A172 (cell line): ENCODE measurements at regions not wholly inside any gene's neighbourhood (a gene's known extent, or its start where the extent isn't known, plus 50 kb on each side); places are given as distances from the start of the nearest gene placed in this dataset.

Experiments
- DNase-seq: peaks from one replicate; pipeline ENCODE4 v3.0.0-alpha.2; 2015; ENCODE audit warnings: low spot score

DNA sequence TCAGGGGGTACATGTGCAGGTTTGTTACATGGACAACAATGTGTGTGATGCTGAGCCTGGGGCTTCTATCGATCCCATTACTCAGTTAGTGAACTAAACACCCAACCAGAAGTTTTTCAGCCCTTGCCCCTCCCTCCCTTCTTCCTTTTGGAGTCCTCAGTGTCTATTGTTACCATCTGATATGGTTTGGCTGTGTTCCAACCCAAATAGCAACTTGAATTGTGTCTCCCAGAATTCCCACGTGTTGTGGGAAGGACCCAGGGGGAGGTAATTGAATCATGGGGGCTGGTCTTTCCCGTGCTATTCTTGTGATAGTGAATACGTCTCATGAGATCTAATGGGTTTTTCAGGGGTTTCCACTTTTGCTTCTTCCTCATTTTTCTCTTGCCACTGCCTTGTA lies 186.3 kb downstream of the AEBP2 start:
- peak; percentile 6 for DNase-seq

DNA sequence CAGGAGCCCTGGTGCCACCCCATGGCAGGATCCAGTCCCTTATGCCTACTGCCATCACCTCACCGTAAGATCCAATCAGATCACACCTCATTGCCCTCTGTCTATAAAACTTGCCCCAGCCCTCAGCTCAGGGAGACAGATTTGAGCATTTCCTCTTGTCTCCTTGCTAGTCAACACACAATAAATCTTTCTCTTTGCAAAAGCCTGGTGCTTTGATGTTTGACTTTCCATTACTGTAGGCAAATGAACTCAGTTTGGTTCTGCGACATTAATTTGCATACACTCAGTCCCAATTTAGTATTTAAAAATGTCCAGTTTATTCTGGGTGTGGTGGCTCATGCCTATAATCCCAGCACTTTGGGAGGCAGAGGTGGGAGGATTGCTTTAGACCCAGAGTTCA lies 188.4 kb downstream of the AEBP2 start:
- no peak for DNase-seq

DNA sequence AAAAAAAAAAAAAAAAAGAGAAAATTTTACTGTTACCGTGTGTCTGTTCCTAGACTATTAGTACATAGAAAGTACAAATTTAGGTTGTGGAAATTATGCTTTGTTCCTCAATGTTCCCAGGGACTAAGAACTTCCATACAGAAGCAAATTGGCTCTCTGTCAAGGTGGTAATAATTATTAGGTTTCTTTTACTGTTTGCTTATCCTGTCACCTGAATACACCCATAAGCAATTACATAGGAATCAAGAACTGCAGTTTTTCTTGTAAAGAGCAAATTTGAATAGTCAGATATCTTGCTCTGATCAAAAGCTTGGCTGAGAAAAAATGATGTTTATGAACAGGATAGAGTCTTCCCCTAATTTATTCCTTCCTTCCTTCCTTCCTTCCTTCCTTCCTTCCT lies 191.2 kb downstream of the AEBP2 start:
- no peak for DNase-seq

DNA sequence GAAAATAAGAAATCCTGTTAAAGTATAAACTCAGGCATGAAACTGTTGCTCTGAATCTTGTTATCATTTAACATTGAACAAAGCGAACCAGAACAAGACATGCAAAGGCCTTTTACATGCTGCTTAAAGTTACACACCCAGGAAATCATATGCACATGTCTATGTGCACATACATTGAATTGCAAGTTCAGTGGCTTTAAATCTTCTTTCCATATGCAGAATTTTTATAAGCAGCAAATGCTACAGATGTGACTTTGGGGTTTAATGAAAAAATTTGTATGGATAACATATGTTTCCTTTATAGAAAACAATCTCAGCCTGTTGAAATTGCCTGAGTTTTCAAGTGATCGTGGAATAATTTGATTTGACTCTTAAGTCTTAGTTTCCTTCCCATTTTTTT lies 193.9 kb downstream of the AEBP2 start:
- DNase-seq = no peak

DNA sequence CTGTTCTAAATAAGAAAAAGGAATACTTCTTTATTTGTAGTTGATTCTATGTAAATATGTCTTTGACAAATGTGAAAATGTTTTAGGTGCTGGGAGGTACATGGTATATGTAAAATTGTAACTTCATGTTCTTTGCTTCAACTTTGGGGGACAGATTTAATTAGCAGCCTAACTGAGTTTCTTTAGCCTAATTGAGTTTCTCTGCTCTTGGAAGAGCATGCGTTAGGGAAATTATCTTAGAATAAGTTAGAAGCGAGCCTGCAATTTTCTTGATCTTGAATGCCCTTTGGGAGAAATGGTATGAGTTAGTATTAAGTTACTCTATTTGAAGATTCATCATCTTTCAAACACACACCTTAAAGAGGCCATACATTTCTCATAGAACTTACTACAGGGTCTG lies 194.3 kb downstream of the AEBP2 start:
- no peak for DNase-seq

DNA sequence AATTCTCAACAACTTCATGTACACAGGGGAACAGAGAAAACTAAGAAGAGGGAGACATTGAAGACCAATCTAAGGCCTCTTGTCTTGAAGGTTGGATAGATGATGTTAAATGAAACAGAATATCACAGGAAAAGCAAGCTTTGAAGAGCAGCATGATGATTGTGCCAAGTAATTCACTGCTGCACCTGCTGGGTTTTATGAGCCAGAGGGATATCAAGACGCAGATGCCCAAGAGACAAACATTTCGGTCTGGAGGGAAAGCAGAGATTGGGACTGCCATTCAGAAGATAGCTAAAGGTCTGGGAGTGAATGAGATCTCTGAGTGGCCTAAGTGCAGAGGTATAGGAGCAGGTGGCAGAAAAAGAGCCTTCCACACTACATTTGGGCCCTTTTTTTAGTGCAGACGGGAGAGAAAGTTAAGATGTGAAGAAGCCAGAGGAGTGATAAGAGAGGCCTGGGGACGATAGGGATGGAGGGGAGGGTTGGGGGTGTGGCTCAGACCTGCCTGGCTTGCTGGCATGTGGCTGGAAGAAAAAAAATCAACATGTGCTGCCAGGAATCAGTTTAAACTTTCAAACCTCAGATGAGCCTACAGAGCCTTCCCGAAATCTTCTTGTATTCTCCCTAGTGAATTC lies 200.6 kb downstream of the AEBP2 start:
- no peak for DNase-seq

DNA sequence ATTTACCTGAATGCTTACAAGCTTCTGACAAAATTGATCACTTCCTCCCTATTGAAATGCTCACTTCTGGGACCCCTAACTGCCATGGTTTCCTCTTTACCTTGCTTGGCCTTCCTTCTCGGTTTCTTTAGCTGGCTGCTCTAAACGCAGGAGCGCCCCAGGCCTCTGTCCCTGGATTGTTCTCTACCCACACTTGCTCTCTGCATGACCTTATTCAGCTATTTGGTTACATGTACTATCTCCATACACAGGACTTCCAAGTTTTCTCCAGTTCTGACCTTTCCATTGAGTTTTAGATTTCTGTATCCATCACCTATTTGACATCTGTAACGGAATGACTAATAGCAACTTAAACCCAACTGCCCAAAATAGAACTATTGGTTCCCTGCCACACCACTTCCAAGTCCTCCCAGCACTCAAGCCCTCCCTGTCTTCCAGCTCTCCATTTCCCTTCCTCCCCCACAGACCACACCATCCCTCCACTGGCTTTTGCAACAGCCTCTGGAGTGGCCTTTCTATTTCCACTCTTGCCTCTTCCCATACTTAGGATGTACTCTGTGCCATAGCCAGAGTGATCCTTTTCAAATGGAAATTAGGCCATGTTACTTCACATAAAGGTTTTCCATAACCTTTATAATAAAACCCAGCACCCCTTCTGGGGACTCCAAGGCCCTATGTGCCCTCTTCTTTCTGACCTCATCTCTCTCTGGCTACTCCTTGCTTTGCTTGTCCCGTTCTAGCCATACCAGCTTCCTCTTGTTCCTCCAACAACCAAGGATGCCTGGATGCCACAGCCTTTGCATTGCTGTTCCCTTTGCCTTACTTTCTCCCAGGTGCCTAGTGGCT lies 202.2 kb downstream of the AEBP2 start:
- no peak for DNase-seq

DNA sequence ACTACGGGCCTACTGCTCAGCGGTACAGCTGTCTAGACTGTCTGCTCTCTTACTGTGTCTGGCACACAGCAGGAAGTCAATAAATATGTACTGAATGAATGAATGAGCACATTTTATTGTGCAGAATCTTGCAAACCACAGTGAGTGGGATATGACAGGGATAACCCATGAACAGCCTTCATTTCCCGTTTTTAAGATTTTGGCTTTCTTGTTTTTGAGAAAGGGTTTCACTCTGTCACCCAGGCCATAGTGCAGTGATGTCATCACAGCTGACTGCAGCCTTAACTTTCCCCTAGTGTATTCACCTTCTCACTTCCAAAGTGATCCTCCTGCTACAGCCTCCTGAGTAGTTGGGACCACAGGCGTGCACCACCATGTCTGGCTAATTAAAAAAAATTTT lies 203.1 kb downstream of the AEBP2 start:
- DNase-seq = no peak

DNA sequence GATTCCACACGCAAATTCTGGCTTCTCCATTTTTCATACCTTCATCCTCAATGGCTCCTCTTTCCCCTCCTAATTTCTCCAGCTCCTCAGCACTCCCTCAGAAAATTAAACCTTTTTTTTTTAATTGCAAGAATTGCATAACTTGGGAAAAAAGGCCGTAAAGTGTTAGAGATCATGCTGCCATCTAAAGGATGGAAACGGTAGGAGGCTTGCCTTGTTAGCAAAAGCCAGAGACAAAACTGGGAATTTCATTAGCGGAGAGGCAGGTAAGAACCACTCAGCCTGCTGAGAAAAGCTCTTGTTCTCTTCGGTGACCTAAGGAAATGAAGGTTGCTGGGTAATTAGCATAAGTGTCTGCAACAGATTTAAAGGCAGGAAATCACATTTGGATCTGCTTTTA lies 204.3 kb downstream of the AEBP2 start:
- peak; percentile 28 for DNase-seq

DNA sequence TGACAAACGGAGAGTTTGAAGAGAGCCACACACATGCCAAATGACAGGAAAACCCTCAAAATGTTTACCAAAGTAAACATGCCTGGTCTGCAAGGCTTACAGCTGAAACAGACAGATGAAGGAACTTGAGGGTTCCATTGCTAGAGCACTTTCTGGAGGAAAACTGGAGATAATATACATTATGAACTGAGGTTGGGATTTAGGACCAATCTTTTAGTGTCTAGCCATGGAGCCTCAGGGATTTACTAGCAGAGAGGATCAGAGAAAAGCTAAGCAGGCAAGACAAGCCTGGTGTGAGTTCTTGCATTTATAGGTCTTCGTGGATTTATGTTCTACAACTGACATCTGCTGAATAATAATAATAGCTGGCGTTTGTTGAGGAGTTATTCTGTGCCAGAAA lies 205.3 kb downstream of the AEBP2 start:
- no peak for DNase-seq

DNA sequence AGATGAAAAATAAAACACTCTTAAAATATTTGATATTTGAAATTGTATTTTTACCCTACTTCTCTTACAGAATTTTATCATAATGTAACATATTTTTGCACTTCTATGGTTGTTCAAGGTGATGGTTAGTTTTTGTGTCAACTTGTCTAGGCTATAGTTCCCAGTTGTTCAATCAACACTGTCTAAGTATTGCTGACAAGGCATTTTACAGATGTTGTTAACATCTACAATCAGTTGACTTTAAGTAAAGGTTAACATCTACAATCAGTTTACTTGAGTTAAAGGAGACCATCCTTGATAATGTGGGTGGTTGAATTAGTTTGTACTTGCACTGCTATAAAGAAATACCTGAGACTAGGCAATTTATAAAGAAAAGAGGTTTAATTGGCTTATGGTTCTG lies 206.5 kb downstream of the AEBP2 start:
- DNase-seq = no peak

DNA sequence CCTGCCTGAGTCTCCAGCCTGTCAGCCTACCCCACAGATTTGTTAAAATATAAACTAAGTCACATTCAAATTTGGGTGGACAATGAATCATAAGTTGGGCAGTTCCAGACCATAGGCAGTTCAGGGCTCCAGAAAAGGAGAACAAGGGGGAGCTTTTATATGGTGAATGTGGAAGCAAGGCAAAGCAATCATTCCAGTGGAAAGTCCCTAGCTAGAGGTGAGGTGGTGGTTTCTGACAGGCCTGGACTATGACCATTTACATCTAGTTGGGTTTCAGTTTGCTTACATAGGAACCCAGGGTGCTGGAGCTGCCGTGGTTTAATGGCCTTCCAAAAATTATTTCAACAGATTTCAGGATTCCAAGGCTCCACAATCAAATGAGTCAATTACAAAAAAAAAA lies 207.3 kb downstream of the AEBP2 start:
- no peak for DNase-seq

DNA sequence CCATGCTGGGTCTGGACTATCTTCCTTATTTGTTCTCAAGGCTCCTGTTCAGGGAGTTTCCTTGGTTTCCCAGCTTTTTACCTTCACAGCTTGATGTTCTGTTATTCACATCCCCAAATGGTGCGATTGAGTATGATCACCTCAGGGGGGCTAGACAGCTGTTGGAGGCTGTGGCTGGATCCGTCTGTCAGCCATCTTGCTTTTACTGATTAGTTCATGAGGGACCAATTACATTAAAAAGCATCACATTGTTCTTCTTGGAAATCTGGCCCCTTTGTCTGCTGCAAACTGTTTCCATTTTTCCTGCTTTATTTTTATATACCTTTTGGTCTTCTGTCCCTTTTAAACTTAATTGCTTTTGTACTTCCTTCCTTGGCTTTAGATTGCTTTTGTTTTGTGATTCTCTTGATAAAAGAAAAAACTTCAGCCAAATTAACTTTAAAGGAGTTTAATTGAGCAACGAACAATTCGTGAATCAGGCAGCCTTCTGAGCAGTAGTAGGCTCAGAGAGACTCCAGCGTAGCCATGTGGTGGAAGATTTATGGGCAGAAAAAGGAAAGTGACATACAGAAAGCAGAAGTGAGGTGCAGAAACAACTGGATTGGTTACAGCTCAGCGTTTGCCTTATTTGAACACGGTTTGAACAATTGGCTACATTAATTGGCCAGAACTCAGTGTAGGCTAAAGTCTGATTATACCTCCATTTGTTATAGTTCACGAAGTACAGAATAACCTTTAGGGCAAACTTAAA lies 208.7 kb downstream of the AEBP2 start:
- no peak for DNase-seq

DNA sequence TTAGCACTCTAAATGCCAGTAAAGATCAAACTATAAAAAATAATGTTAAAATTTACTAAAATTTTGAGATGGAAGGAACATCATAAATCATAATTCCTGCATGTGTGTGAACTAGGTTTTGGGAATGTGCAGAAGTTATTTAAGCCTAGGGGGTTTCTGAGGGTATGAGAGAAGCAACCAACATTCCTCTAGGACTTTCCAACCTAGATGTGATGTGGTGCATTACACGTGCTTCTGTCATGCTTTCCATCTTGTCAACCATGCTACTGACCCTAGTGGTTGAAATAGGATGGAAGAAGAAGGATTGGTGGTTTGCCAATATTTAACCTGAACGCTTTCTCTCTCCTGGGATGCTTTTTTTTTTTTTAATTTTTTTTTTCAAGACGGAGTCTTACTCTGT lies 209.3 kb downstream of the AEBP2 start:
- no peak for DNase-seq

DNA sequence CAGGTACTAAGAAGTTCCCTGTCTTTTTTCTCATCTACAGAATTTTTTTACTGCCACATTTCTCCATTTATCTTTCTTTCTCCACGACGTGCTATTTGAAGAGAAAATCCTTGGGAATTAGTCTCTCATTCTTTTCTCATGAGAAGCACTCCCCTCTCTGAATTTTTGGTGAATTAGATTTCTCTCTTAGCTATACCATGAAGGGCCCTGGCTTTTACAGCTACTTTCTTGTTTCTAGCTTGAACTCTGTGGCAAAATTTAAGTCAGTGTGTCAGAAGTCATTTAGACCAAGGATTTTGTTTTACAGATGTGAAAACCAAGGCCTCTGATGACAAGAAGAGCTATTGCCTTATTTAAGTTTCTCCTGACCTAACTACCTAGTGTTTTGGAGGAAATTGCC lies 213.1 kb downstream of the AEBP2 start:
- DNase-seq = no peak

DNA sequence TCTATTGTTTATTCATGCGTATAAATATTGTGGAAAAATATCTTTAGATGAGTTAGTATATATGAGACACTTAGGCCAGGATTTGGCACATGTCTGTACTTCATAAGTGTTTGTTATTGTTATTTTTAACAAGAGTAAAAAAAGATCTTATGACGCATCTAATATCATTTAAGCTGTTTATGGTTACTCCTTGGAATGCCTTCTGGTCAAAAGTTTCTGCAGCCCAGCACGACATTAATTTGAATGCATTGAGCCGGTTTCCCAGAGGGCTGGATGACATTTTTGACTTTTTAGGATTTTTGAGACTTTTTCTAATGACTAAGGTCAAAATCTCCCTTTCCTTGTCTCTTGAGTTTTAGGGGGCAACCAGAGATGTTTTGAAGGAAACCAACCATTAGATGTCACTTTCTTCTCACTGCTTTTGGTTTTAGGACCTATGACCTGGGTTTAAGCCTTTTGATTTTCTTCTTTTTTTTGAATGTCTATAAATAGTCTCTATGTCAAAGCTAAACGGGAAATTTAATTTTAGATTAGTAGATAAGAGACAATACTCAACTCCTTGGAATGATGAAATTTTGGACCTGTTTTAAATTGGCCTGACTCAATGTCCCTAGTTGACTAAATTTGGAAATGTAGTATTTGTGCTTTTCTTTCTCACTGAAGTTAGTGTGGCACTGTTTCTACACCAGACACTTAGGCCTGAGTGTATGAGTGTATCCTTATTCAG lies 215.5 kb downstream of the AEBP2 start:
- no peak for DNase-seq

DNA sequence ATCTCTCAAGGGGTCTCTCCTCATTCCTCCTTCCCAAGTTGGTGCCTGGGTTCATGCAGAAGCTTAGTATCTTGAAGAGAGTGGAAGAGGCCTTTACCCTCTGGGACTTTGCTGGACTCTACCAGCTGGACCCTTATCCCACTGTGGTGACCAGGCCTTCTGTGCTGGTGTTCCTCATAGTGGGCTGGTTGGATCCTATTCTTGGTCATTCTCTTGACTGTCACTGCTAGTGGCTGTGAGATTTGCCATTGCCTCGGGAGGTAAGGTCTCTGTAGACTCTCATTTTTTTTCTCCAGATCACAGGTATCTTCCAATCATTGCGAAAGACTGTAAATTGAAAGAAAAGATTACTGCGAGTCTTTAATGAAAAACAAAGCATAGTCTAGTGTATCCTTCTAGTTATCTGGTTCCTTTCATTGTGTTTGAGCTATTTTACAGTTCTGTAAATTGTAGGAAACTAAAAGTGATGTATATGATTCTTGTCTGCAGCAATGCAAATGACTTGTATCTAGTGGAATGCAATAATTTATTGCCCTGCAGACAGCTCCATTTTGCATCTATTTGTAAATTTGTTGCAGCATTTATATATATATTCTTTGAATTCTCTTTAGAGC lies 217.9 kb downstream of the AEBP2 start:
- DNase-seq = peak; percentile 1

DNA sequence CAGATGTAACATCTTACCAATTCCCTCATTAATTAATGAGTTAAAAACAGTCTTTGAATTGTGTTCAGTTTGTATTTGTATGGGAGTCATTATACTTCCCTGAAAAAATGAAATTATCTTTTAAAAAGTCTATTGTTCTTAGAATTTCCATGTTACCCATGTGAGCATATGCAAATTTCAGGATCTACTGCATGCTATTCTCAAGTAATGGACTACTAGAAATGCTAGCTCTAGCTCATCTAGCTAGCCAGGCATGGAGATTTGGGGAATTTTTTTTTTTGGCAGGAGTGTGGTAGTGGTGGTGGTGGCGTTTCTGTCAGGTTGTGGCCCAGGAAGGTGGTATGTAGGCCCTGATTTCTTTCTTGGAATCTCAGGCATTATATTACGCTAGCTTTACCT lies 218.4 kb downstream of the AEBP2 start:
- no peak for DNase-seq

DNA sequence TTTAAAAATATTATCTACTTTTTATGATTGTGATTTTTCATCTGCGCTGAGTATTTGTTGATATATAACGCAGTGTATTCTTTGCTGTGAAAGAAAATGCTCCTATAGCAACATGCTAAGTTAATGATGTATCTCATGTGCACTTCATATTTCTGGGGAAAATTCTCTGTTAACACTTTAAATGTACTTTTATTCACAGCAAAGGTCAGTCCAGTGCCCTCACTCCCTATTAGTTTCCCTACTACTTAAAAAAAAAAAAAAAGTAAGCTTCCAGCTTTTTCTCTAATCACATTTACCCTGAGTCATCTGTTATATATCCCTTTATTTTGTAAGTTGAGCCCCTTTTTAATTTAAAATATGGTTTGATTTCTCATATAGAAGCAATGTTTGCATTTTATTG lies 219.8 kb downstream of the AEBP2 start:
- DNase-seq = no peak

DNA sequence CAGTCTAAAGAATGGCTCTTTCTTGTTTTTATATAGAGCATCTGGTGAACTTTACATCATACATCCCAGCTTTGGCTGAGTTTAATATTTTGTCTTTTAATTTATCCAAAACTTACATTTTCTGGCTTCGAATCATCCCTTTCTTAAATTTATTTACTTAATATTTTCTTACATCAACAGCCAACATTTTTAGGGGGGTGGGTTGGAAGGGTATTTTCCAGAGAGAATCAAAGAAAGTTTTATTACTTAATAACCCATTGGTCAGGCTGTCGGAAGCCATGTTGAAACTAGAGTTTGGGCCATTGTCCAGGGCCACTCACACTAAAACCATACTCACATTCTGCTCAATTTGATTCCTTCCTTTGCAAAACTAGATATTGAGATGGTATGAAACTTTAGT lies 220.2 kb downstream of the AEBP2 start:
- DNase-seq = no peak

DNA sequence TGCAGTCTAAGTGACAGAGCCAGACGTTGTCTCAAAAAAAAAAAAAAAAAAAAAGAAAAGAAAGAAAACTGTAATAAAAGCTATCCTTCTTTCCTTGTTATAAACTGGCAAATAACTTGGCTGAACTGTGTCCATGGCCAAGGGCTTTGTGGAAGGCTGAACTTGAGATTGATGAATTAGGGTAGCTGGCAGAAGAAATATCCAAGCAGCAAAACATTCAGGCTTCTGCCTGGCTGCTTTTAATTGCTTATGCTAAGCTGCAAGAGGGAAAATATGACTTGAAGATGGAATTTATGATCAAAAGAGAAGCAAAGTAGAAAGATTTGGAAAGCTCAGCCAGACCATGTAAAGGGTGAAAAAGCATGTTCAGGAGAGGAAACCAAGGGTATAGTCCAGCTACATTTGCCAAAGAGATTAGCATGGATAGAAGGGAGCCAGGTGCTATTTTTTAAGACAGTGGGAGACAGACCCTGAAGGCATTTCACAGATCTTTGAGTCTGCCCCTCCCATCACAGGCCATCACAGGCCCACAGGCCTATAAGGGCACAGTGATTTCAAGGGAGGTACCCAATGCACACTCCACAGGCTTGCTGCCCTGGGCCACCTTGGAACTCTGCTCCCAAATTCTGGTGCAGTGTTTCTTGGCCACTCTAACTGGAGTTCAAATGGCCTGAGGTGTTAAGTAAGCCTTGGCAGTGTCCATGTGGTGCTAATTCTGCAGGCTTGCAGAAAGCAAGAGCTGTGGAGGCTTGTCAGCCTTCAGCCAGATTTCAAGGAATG lies 226.0 kb downstream of the AEBP2 start:
- DNase-seq = no peak
